HUDEP-2 (cell line): ENCODE measurements at regions not wholly inside any gene's neighbourhood (a gene's known extent, or its start where the extent isn't known, plus 50 kb on each side); places are given as distances from the start of the nearest gene placed in this dataset.

Source experiments
- DNase-seq, 76 experiments: peaks; one replicate each; lab custom pipeline; 2025; ENCODE audit not compliant: unreplicated experiment in 76 of 76; lab: John Stamatoyannopoulos, UW

GRCh38 chr3:86738684-86739083 lies 252.3 kb downstream of the VGLL3 start:
- no peak for DNase-seq

- DNase-seq = no peak
These were observed 253.4 kb downstream of the VGLL3 start for GRCh38 chr3:86737517-86737916.

GRCh38 chr3:86733257-86733656 lies 257.7 kb downstream of the VGLL3 start:
- DNase-seq = no peak

GRCh38 chr3:86731501-86731901 lies 259.4 kb downstream of the VGLL3 start:
- DNase-seq = no peak

GRCh38 chr3:86723433-86723832 lies 267.5 kb downstream of the VGLL3 start:
- DNase-seq = no peak

GRCh38 chr3:86711634-86712033 lies 279.3 kb downstream of the VGLL3 start:
- DNase-seq = no peak

GRCh38 chr3:86708893-86709292 lies 282.1 kb downstream of the VGLL3 start:
- DNase-seq = no peak

GRCh38 chr3:86702381-86702958 lies 288.5 kb downstream of the VGLL3 start:
- DNase-seq = peak in 1 of 76 experiments; percentile 0

- no peak for DNase-seq
These were observed 295.2 kb downstream of the VGLL3 start for GRCh38 chr3:86695752-86696151.

- no peak for DNase-seq
These were observed 317.0 kb downstream of the VGLL3 start for GRCh38 chr3:86673991-86674390.

- no peak for DNase-seq
These were observed 329.1 kb downstream of the VGLL3 start for GRCh38 chr3:86661817-86662216.

- DNase-seq = no peak
These were observed 332.1 kb downstream of the VGLL3 start for GRCh38 chr3:86658876-86659275.

- no peak for DNase-seq
These were observed 336.0 kb downstream of the VGLL3 start for GRCh38 chr3:86654806-86655460.

- no peak for DNase-seq
These were observed 337.2 kb downstream of the VGLL3 start for GRCh38 chr3:86653661-86654205.

- no peak for DNase-seq
These were observed 342.9 kb downstream of the VGLL3 start for GRCh38 chr3:86648087-86648486.

GRCh38 chr3:86645756-86646155 lies 345.2 kb downstream of the VGLL3 start:
- no peak for DNase-seq

GRCh38 chr3:86634361-86634760 lies 356.6 kb downstream of the VGLL3 start:
- no peak for DNase-seq

GRCh38 chr3:86629511-86629910 lies 361.4 kb downstream of the VGLL3 start:
- no peak for DNase-seq

GRCh38 chr3:86624192-86624591 lies 366.8 kb downstream of the VGLL3 start:
- no peak for DNase-seq

- DNase-seq = no peak
These were observed 372.2 kb downstream of the VGLL3 start for GRCh38 chr3:86618706-86619105.

GRCh38 chr3:86605166-86605565 lies 385.8 kb downstream of the VGLL3 start:
- no peak for DNase-seq

GRCh38 chr3:86595696-86596095 lies 395.3 kb downstream of the VGLL3 start:
- no peak for DNase-seq
